IMR-90 (cell line): ENCODE measurements at regions not wholly inside any gene's neighbourhood (a gene's known extent, or its start where the extent isn't known, plus 50 kb on each side); places are given as distances from the start of the nearest gene placed in this dataset.

Experiments
- ATAC-seq: fragments of 200-7000 bp; cut with Tn5 transposase; 2 replicates; pipeline ENCODE4 v1.9.1; 2020; ENCODE audit warnings: low read depth, mild to moderate bottlenecking, moderate library complexity
- BruUV-seq: library from RNA; stranded (reverse); fragments of 400-500 nt; replicated peaks from 2 replicates; lab custom pipeline; 2021; lab: Mats Ljungman, UMichigan
- CTCF ChIA-PET: fragments of 300-600 bp; formaldehyde crosslinking; extraction: SDS; loops from one replicate; lab custom pipeline; 2021; ENCODE audit warnings: antibody characterized with exemption; lab: Yijun Ruan, JAX
- POLR2A ChIA-PET: fragments of 300-600 bp; sonication (Branson Sonifier 250); formaldehyde crosslinking; loops from one replicate; lab custom pipeline; 2022; ENCODE audit warnings: antibody characterized with exemption; ENCODE audit not compliant: unreplicated experiment; lab: Charles Lee
- DNase-seq: peaks from one replicate; pipeline ENCODE4 v3.0.0; 2013
- H2AFZ ChIP-seq: replicated peaks from 2 replicates; pipeline ENCODE3; 2013; ENCODE audit warnings: low read length, mild to moderate bottlenecking; ENCODE audit not compliant: poor library complexity
- H2AK5ac ChIP-seq: 2 replicates; pipeline ENCODE4 v1.6.1; 2013; ENCODE audit warnings: low read depth, low read length, inconsistent platforms
- H2AK9ac ChIP-seq: replicated peaks from 2 replicates; pipeline ENCODE3; 2013; ENCODE audit warnings: mild to moderate bottlenecking, low read depth, low read length, moderate library complexity; ENCODE audit not compliant: poor library complexity
- H2BK120ac ChIP-seq: 2 replicates; pipeline ENCODE4 v1.6.1; 2013; ENCODE audit warnings: low read depth, low read length, inconsistent platforms
- H2BK15ac ChIP-seq: 3 replicates; pipeline ENCODE4 v1.6.1; 2013; ENCODE audit warnings: low read depth, low read length, inconsistent platforms
- H2BK20ac ChIP-seq: 2 replicates; pipeline ENCODE4 v1.6.1; 2013; ENCODE audit warnings: low read depth, mild to moderate bottlenecking, inconsistent platforms, low read length, moderate library complexity
- H2BK5ac ChIP-seq: 2 replicates; pipeline ENCODE4 v1.6.1; 2013; ENCODE audit warnings: mild to moderate bottlenecking, low read depth, low read length, inconsistent platforms; ENCODE audit not compliant: poor library complexity, severe bottlenecking
- H3K14ac ChIP-seq: replicated peaks from 2 replicates; pipeline ENCODE4 v1.6.1; 2013; ENCODE audit warnings: low read depth, low read length, inconsistent platforms
- H3K18ac ChIP-seq: 2 replicates; pipeline ENCODE4 v1.6.1; 2013; ENCODE audit warnings: low read depth, low read length, control low read depth
- H3K23ac ChIP-seq: 2 replicates; pipeline ENCODE4 v1.6.1; 2013; ENCODE audit warnings: low read depth, low read length, inconsistent platforms
- H3K27ac ChIP-seq: 2 replicates; pipeline ENCODE4 v1.5.1; 2013; ENCODE audit warnings: mild to moderate bottlenecking, control low read depth, low read length; ENCODE audit not compliant: insufficient read depth
- H3K27me3 ChIP-seq: 2 replicates; pipeline ENCODE4 v1.6.1; 2013; ENCODE audit warnings: low read length; ENCODE audit not compliant: control insufficient read depth, insufficient read depth
- H3K36me3 ChIP-seq: 2 replicates; pipeline ENCODE4 v1.6.1; 2013; ENCODE audit warnings: low read length, mixed read lengths; ENCODE audit not compliant: control insufficient read depth, insufficient read depth
- H3K4ac ChIP-seq: 2 replicates; pipeline ENCODE4 v1.6.1; 2013; ENCODE audit warnings: low read depth, low read length, inconsistent platforms
- H3K4me1 ChIP-seq: 2 replicates; pipeline ENCODE4 v1.6.1; 2013; ENCODE audit warnings: low read length, mixed read lengths; ENCODE audit not compliant: control insufficient read depth, insufficient read depth
- H3K4me2 ChIP-seq: 2 replicates; pipeline ENCODE4 v1.6.1; 2013; ENCODE audit warnings: low read depth, mild to moderate bottlenecking, control low read depth, low read length, moderate library complexity
- H3K4me3 ChIP-seq: 2 replicates; pipeline ENCODE4 v1.5.1; 2013; ENCODE audit warnings: low read depth, mild to moderate bottlenecking, control low read depth, low read length, moderate library complexity; ENCODE audit not compliant: insufficient read depth
- H3K56ac ChIP-seq: 2 replicates; pipeline ENCODE4 v1.6.1; 2013; ENCODE audit warnings: low read length, inconsistent platforms; ENCODE audit not compliant: insufficient read depth; ENCODE audit errors: extremely low read depth
- H3K79me1 ChIP-seq, 2 experiments: 2 replicates each; pipeline ENCODE4 v1.6.1; 2013; ENCODE audit warnings: low read length in 2 of 2, inconsistent platforms in 1 of 2, low read depth in 1 of 2
- H3K9ac ChIP-seq: 2 replicates; pipeline ENCODE4 v1.6.1; 2013; ENCODE audit warnings: low read depth, low read length, control low read depth
- H3K9me1 ChIP-seq: 2 replicates; pipeline ENCODE4 v1.6.1; 2013; ENCODE audit warnings: low read length, inconsistent platforms; ENCODE audit not compliant: insufficient read depth
- H3K9me3 ChIP-seq: 2 replicates; pipeline ENCODE4 v1.6.1; 2013; ENCODE audit warnings: low read length; ENCODE audit not compliant: control insufficient read depth, insufficient read depth
- H4K20me1 ChIP-seq: 2 replicates; pipeline ENCODE4 v1.6.1; 2013; ENCODE audit warnings: low read length, inconsistent platforms; ENCODE audit not compliant: insufficient read depth
- H4K5ac ChIP-seq: 2 replicates; pipeline ENCODE4 v1.6.1; 2013; ENCODE audit warnings: mild to moderate bottlenecking, low read depth, low read length, control low read depth
- H4K8ac ChIP-seq, 2 experiments: 2 replicates each; pipeline ENCODE4 v1.6.1; 2013; ENCODE audit warnings: low read depth in 2 of 2, low read length in 2 of 2, control low read depth in 1 of 2, inconsistent platforms in 1 of 2
- H4K91ac ChIP-seq: 2 replicates; pipeline ENCODE4 v1.6.1; 2013; ENCODE audit warnings: low read depth, low read length, inconsistent platforms; ENCODE audit not compliant: insufficient read depth
- BHLHE40 ChIP-seq: fragments of 150-350 bp; IDR thresholded peaks from 2 replicates; pipeline ENCODE4 v1.6.1; 2016; ENCODE audit warnings: mild to moderate bottlenecking, low read depth, low read length
- CEBPB ChIP-seq: IDR thresholded peaks from 2 replicates; pipeline ENCODE4 v1.6.1; 2012; ENCODE audit warnings: low read depth, low read length, improper control_type of control experiment
- CHD1 ChIP-seq: IDR thresholded peaks from 2 replicates; pipeline ENCODE4 v1.6.1; 2012; ENCODE audit warnings: low read depth, low read length, improper control_type of control experiment
- FOS ChIP-seq: fragments of 150-350 bp; IDR thresholded peaks from 2 replicates; pipeline ENCODE4 v1.6.1; 2016; ENCODE audit warnings: low read depth, low read length
- MAFK ChIP-seq: IDR thresholded peaks from 2 replicates; pipeline ENCODE4 v1.6.1; 2012; ENCODE audit warnings: low read depth, low read length, improper control_type of control experiment
- MAZ ChIP-seq: IDR thresholded peaks from 2 replicates; pipeline ENCODE4 v1.6.1; 2012; ENCODE audit warnings: low read depth, mild to moderate bottlenecking, low read length, improper control_type of control experiment, moderate library complexity, borderline replicate concordance
- MXI1 ChIP-seq: IDR thresholded peaks from 2 replicates; pipeline ENCODE4 v1.6.1; 2012; ENCODE audit warnings: low read depth, mild to moderate bottlenecking, low read length, moderate library complexity, borderline replicate concordance
- NFE2L2 ChIP-seq: fragments of 150-350 bp; IDR thresholded peaks from 2 replicates; pipeline ENCODE4 v1.6.1; 2016; ENCODE audit warnings: low read depth, mild to moderate bottlenecking, low read length
- POLR2A ChIP-seq: IDR thresholded peaks from 2 replicates; pipeline ENCODE4 v1.6.1; 2012; ENCODE audit warnings: mild to moderate bottlenecking, low read depth, low read length
- RAD21 ChIP-seq: IDR thresholded peaks from 2 replicates; pipeline ENCODE4 v1.6.1; 2012; ENCODE audit warnings: low read length, improper control_type of control experiment
- RCOR1 ChIP-seq: IDR thresholded peaks from 2 replicates; pipeline ENCODE4 v1.6.1; 2012; ENCODE audit warnings: mild to moderate bottlenecking, low read length, improper control_type of control experiment; ENCODE audit not compliant: insufficient replicate concordance
- RFX5 ChIP-seq: IDR thresholded peaks from 2 replicates; pipeline ENCODE4 v1.8.0; 2012; ENCODE audit warnings: low read depth, mild to moderate bottlenecking, low read length, moderate library complexity
- SMC3 ChIP-seq: fragments of 150-350 bp; IDR thresholded peaks from 2 replicates; pipeline ENCODE4 v1.6.1; 2016; ENCODE audit warnings: low read depth, mild to moderate bottlenecking, antibody characterized with exemption, low read length, moderate library complexity
- WGBS, 2 experiments: methylation state at CpG; one replicate each; pipeline versions ENCODE4 v1.1.5 to v1.1.7; 2013; ENCODE audit warnings: missing lambda C conversion rate in 2 of 2; ENCODE audit not compliant: insufficient read length in 1 of 2; ENCODE audit errors: extremely low coverage in 2 of 2; 5-methylcytosine and 5-hydroxymethylcytosine counted together
- dilution Hi-C: fragments of 300-500 bp; cut with HindIII; formaldehyde crosslinking; loops from one replicate; pipeline ENCODE4 v1.14.3; 2018; ENCODE audit warnings: low sequenced_read_pairs; ENCODE audit not compliant: unreplicated experiment
- in situ Hi-C: fragments of 300-500 bp; cut with MboI; formaldehyde crosslinking; loops from 3 replicates; pipeline ENCODE4 v1.14.3; 2019; ENCODE audit warnings: low sequenced_read_pairs, inconsistent platforms, mixed read lengths
- intact Hi-C: fragments of 100-400 bp; cut with micrococcal nuclease; formaldehyde crosslinking; loops from 2 replicates; pipeline ENCODE4 v1.10.0; 2022
- TF ChIP-seq, protein P1 (sequence below): conservative IDR thresholded peaks from 2 replicates; pipeline ENCODE4 v1.5.1; 2012; ENCODE audit warnings: mild to moderate bottlenecking, low read depth, low read length, improper control_type of control experiment
- TF ChIP-seq, protein P2 (sequence below): fragments of 150-350 bp; IDR thresholded peaks from 2 replicates; pipeline ENCODE4 v1.6.1; 2016; ENCODE audit warnings: low read depth, mild to moderate bottlenecking, low read length, moderate library complexity, borderline replicate concordance
- TF ChIP-seq, protein P3 (sequence below): fragments of 150-350 bp; IDR thresholded peaks from 2 replicates; pipeline ENCODE4 v1.6.1; 2017; ENCODE audit warnings: mild to moderate bottlenecking, antibody characterized with exemption, low read length, low read depth

DNA sequence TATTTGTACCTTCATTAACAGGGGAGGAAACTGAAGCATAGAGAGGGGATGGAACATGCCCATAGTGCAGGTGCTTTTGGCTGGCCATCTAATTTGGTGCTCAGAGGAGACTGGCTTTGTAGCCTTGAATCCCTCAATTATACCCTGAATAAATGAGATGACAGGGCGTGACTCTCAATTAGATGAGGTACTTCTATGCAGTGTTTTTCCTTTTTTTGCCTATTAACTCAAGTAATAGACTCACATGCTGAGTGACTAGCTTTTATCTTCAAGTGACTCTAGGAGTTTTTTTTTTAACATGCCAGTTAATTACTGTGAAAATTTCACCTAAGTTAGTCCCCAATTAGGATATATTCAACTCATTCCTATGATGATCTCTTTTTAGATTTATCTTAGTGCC is 243.7 kb downstream of the DACT1 start:
- dilution Hi-C loops: no loop called here
- Histone ChIP-seq H3K4me2 (no peak overlapping the region), H4K91ac (no peak overlapping the region), H3K9me3 (no peaks in the 10 kb centered on the region), H3K14ac (no peak overlapping the region), H3K9me1 (peaks cover 4% of the 10 kb centered on the region), H3K56ac (no peak overlapping the region), H3K4me1 (peaks cover 6% of the 10 kb centered on the region), H2AFZ (no peak overlapping the region), H3K27ac (no peak overlapping the region), H3K36me3 (no peaks in the 10 kb centered on the region), H2BK120ac (no peak overlapping the region), H4K5ac (no peak overlapping the region), H3K9ac (no peak overlapping the region), H3K4me3 (no peak overlapping the region), H3K4ac (no peak overlapping the region), H4K20me1 (no peaks in the 10 kb centered on the region), H2BK20ac (no peak overlapping the region), H3K27me3 (peaks cover 2% of the 10 kb centered on the region; the same call in 1 of the 2 replicates), H3K23ac (no peak overlapping the region), H2AK9ac (no peak overlapping the region), H2BK5ac (no peak overlapping the region), H2BK15ac (no peak overlapping the region), H2AK5ac (no peak overlapping the region), H4K8ac (no peak overlapping the region), H3K18ac (no peak overlapping the region), H3K79me1 (no peaks in the 10 kb centered on the region)
- no TSS peak for BruUV-seq
- in situ Hi-C loops: no loop called here
- CTCF ChIA-PET: interaction anchor here (0.6 kb wide), 1 partner anchor 135 kb away, joined by 4 read pairs; no protein-coding TSS in a partner anchor
- intact Hi-C loops: no loop called here
- no CpG with 5 or more reads among the region's 1 CpG for WGBS, 2 experiments
- TF ChIP-seq MAZ (no peak), RAD21 (no peak), FOS (no peak), BHLHE40 (no peak), MAFK (no peak), NFE2L2 (no peak), RFX5 (no peak), CEBPB (no peak), POLR2A (no peak), RCOR1 (no peak), SMC3 (no peak), CHD1 (no peak), MXI1 (no peak)
- TF ChIP-seq, protein P1, sequence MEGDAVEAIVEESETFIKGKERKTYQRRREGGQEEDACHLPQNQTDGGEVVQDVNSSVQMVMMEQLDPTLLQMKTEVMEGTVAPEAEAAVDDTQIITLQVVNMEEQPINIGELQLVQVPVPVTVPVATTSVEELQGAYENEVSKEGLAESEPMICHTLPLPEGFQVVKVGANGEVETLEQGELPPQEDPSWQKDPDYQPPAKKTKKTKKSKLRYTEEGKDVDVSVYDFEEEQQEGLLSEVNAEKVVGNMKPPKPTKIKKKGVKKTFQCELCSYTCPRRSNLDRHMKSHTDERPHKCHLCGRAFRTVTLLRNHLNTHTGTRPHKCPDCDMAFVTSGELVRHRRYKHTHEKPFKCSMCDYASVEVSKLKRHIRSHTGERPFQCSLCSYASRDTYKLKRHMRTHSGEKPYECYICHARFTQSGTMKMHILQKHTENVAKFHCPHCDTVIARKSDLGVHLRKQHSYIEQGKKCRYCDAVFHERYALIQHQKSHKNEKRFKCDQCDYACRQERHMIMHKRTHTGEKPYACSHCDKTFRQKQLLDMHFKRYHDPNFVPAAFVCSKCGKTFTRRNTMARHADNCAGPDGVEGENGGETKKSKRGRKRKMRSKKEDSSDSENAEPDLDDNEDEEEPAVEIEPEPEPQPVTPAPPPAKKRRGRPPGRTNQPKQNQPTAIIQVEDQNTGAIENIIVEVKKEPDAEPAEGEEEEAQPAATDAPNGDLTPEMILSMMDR: no peak
- TF ChIP-seq, protein P2, sequence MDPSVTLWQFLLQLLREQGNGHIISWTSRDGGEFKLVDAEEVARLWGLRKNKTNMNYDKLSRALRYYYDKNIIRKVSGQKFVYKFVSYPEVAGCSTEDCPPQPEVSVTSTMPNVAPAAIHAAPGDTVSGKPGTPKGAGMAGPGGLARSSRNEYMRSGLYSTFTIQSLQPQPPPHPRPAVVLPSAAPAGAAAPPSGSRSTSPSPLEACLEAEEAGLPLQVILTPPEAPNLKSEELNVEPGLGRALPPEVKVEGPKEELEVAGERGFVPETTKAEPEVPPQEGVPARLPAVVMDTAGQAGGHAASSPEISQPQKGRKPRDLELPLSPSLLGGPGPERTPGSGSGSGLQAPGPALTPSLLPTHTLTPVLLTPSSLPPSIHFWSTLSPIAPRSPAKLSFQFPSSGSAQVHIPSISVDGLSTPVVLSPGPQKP: no peak
- TF ChIP-seq, protein P3, sequence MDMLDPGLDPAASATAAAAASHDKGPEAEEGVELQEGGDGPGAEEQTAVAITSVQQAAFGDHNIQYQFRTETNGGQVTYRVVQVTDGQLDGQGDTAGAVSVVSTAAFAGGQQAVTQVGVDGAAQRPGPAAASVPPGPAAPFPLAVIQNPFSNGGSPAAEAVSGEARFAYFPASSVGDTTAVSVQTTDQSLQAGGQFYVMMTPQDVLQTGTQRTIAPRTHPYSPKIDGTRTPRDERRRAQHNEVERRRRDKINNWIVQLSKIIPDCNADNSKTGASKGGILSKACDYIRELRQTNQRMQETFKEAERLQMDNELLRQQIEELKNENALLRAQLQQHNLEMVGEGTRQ: no peak
- no peak for DNase-seq
- no peak for ATAC-seq
- POLR2A ChIA-PET: no interaction called here
